ENCODE measurements at regions not wholly inside any gene's neighbourhood (a gene's known extent, or its start where the extent isn't known, plus 50 kb on each side); places are given as distances from the start of the nearest gene placed in this dataset.

- TF ChIP-seq, protein P1, sequence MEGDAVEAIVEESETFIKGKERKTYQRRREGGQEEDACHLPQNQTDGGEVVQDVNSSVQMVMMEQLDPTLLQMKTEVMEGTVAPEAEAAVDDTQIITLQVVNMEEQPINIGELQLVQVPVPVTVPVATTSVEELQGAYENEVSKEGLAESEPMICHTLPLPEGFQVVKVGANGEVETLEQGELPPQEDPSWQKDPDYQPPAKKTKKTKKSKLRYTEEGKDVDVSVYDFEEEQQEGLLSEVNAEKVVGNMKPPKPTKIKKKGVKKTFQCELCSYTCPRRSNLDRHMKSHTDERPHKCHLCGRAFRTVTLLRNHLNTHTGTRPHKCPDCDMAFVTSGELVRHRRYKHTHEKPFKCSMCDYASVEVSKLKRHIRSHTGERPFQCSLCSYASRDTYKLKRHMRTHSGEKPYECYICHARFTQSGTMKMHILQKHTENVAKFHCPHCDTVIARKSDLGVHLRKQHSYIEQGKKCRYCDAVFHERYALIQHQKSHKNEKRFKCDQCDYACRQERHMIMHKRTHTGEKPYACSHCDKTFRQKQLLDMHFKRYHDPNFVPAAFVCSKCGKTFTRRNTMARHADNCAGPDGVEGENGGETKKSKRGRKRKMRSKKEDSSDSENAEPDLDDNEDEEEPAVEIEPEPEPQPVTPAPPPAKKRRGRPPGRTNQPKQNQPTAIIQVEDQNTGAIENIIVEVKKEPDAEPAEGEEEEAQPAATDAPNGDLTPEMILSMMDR (IDR thresholded peaks at IDR 0.05; ENCODE audit: borderline replicate concordance, insufficient read depth, low read depth, low read length): no peak
- no peak overlapping the region for H3K4me3 ChIP-seq (ENCODE audit: low read depth, low read length)
Measured at GRCh38 chr13:97567510-97568243, 133.7 kb downstream of the RAP2A start.

DNA sequence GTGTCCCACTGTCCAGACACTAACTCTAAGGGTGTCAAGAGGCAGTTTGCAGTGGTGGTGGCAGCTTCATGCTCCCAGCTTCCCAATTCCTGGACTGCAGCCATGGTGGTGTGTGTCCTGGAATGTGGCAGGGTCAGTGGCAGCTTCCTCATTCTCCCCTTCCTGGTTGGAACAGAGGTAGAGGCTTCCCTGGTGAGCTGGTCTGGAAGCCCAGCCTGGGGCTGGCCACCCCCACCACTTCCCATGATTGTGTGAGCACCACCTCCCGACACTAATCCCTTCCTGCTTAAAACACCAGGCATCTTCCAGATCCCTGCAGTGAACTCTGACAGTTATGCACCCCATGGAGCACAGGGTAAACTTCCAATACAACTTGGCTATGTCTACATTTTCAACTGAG, 134.9 kb downstream of the RAP2A start:
- TF ChIP-seq, protein P1 (IDR thresholded peaks at IDR 0.05; ENCODE audit: borderline replicate concordance, insufficient read depth, low read depth, low read length): no peak
- H3K4me3 ChIP-seq (ENCODE audit: low read depth, low read length): no peak overlapping the region

- TF ChIP-seq, protein P1 (IDR thresholded peaks at IDR 0.05; ENCODE audit: borderline replicate concordance, insufficient read depth, low read depth, low read length): no peak
- H3K4me3 ChIP-seq (ENCODE audit: low read depth, low read length): no peak overlapping the region
Measured at GRCh38 chr13:97569841-97570240, 135.9 kb downstream of the RAP2A start.

GRCh38 chr13:97570442-97570841, 136.5 kb downstream of the RAP2A start:
- TF ChIP-seq, protein P1 (IDR thresholded peaks at IDR 0.05; ENCODE audit: borderline replicate concordance, insufficient read depth, low read depth, low read length): no peak
- no peak overlapping the region for H3K4me3 ChIP-seq (ENCODE audit: low read depth, low read length)

GRCh38 chr13:97573011-97573410, 139.0 kb downstream of the RAP2A start:
- TF ChIP-seq, protein P1 (IDR thresholded peaks at IDR 0.05; ENCODE audit: borderline replicate concordance, insufficient read depth, low read depth, low read length): no peak
- no peak overlapping the region for H3K4me3 ChIP-seq (ENCODE audit: low read depth, low read length)

DNA sequence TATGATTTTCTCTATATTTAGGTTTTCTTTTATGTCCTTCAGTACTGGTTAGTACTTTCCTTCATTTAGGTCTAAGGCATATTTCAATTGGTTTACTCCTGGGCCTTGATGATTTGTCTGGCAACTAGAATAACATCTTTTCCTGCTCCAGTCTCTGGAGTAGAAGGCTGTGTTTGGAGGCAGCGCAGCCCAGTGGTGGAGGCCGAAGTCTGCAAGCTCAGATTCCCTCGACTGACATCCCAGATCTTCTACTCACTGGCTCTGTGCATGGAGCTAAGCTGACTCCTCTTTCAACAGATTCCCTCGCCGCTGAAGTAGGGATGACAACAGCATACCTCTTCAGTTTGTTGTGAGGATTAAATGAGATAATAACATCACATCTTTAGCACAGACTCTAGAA, 141.0 kb downstream of the RAP2A start:
- TF ChIP-seq, protein P1 (IDR thresholded peaks at IDR 0.05; ENCODE audit: borderline replicate concordance, insufficient read depth, low read depth, low read length): peak; percentile 56
- H3K4me3 ChIP-seq (ENCODE audit: low read depth, low read length): no peak overlapping the region

- H3K4me3 ChIP-seq (ENCODE audit: low read depth, low read length): no peak overlapping the region
- TF ChIP-seq, protein P1 (IDR thresholded peaks at IDR 0.05; ENCODE audit: borderline replicate concordance, insufficient read depth, low read depth, low read length): no peak
Measured at GRCh38 chr13:97577026-97577425, 143.1 kb downstream of the RAP2A start.
